ENCODE measurements at regions not wholly inside any gene's neighbourhood (a gene's known extent, or its start where the extent isn't known, plus 50 kb on each side); places are given as distances from the start of the nearest gene placed in this dataset.

GRCh38 chr7:81611040-81611439, 158.8 kb downstream of the HGF start:
- no peak for FAIRE-seq
- no peak overlapping the region; the same call in 1 of the 2 replicates for H2AFZ ChIP-seq (ENCODE audit: low read length)
- H3K36me3 ChIP-seq (ENCODE audit: control insufficient read depth in 2 of 4, insufficient read depth in 4 of 4, low read length in 3 of 4) = no peaks in the 10 kb centered on the region
- TF ChIP-seq NANOG (IDR thresholded peaks at IDR 0.05; ENCODE audit: insufficient read depth, low read depth, low read length, poor library complexity, severe bottlenecking) = no peak
- no peak for TF ChIP-seq KDM4A (IDR thresholded peaks at IDR 0.05; ENCODE audit: low read depth, low read length, severe bottlenecking)
- no peak for TF ChIP-seq CTBP2 (IDR thresholded peaks at IDR 0.05; ENCODE audit: borderline replicate concordance, insufficient read depth, insufficient read length, low read length)
- no peak for TF ChIP-seq CHD2 (IDR thresholded peaks at IDR 0.05; ENCODE audit: low read length)
- no peak for TF ChIP-seq SIN3A (conservative IDR thresholded peaks at IDR 0.05 in 1 of 2, IDR thresholded peaks at IDR 0.05 in 1 of 2; ENCODE audit: low read depth in 1 of 2, low read length in 2 of 2)
- TF ChIP-seq SP4 (IDR thresholded peaks at IDR 0.05; ENCODE audit: low read length) = no peak
- TF ChIP-seq CTCF (IDR thresholded peaks at IDR 0.05; ENCODE audit: control extremely low read depth in 1 of 3, insufficient read depth in 1 of 3, low read depth in 1 of 3, low read length in 3 of 3) = no peak
- no peak for TF ChIP-seq KDM5A (IDR thresholded peaks at IDR 0.05; ENCODE audit: low read length)
- TF ChIP-seq POU5F1 (IDR thresholded peaks at IDR 0.05; ENCODE audit: low read depth, low read length) = no peak
- no peak for TF ChIP-seq HDAC2 (IDR thresholded peaks at IDR 0.05; ENCODE audit: borderline replicate concordance in 1 of 2, low read depth in 2 of 2, low read length in 2 of 2)
- TF ChIP-seq SP2 (IDR thresholded peaks at IDR 0.05; ENCODE audit: low read length) = no peak
- TF ChIP-seq JUND (IDR thresholded peaks at IDR 0.05; ENCODE audit: low read length) = no peak

More at GRCh38 chr7:81611040-81611439, 158.8 kb downstream of the HGF start:
- no peak for DNase-seq (ENCODE audit: low read depth in 1 of 2, low spot score in 2 of 2)
- H3K27me3 ChIP-seq (replicated peaks in 1 of 4; ENCODE audit: control insufficient read depth in 3 of 4, extremely low read depth in 1 of 4, insufficient read depth in 3 of 4, low read length in 3 of 4) = no peaks in the 10 kb centered on the region
- no peak overlapping the region for H3K4me3 ChIP-seq (ENCODE audit: extremely low read depth in 1 of 4, insufficient read depth in 2 of 4, low read depth in 3 of 4, low read length in 4 of 4)
- no peaks in the 10 kb centered on the region for H4K20me1 ChIP-seq (replicated peaks in 1 of 2; ENCODE audit: control insufficient read depth in 1 of 2, insufficient read depth in 2 of 2, low read length in 2 of 2)
- no peaks in the 10 kb centered on the region; a peak in 1 of 7 replicates for H3K4me1 ChIP-seq (replicated peaks in 1 of 4; ENCODE audit: control insufficient read depth in 3 of 4, insufficient read depth in 4 of 4, low read length in 3 of 4)
- H2BK5ac ChIP-seq (ENCODE audit: low read depth, low read length) = no peak overlapping the region
- H3K79me1 ChIP-seq (ENCODE audit: low read depth, low read length) = no peaks in the 10 kb centered on the region
- no peak overlapping the region for H4K91ac ChIP-seq (replicated peaks; ENCODE audit: insufficient read length, low read length)
- no peak overlapping the region for H4K5ac ChIP-seq (ENCODE audit: insufficient read length, low read depth, low read length)
- 89% methylated on average over 27 of the region's 27 CpGs; no CpG with 5 or more reads in 1 of the 2 experiments for WGBS, 2 experiments (ENCODE audit: extremely low coverage in 1 of 2, insufficient coverage in 1 of 2, insufficient read length in 1 of 2, insufficient replicate concordance in 2 of 2, low coverage in 1 of 2, low lambda C conversion rate in 2 of 2, missing lambda C conversion rate in 1 of 2)
- H2AK5ac ChIP-seq (ENCODE audit: low read depth, low read length) = no peak overlapping the region
- no peaks in the 10 kb centered on the region for H3K9me3 ChIP-seq (ENCODE audit: insufficient read depth in 2 of 2, low read depth in 1 of 2, low read length in 1 of 2)
- H3K23ac ChIP-seq (ENCODE audit: insufficient read length) = no peak overlapping the region
- H3K14ac ChIP-seq (ENCODE audit: insufficient read length) = no peak overlapping the region
- H2BK15ac ChIP-seq (ENCODE audit: low read length) = no peak overlapping the region
- H3K4me2 ChIP-seq (ENCODE audit: insufficient read depth in 1 of 2, low read depth in 2 of 2, low read length in 2 of 2) = no peak overlapping the region
- no peak overlapping the region for H2BK12ac ChIP-seq (ENCODE audit: low read depth, low read length)
- H3K4ac ChIP-seq (replicated peaks; ENCODE audit: insufficient read length, low read depth, low read length) = no peak overlapping the region
- no peak overlapping the region for H4K8ac ChIP-seq (ENCODE audit: extremely low read depth, insufficient read depth, low read length)
- POLR2A ChIA-PET (ENCODE audit: partially characterized antibody) = no interaction called here
- no peak overlapping the region for H3K18ac ChIP-seq (ENCODE audit: extremely low read depth, low read length)
- no peak overlapping the region for H2BK120ac ChIP-seq (replicated peaks; ENCODE audit: low read depth, low read length)
- H3K9ac ChIP-seq (replicated peaks in 1 of 4; ENCODE audit: extremely low read depth in 1 of 4, low read depth in 3 of 4, low read length in 3 of 4) = no peak overlapping the region
- no peak overlapping the region for H3K27ac ChIP-seq (ENCODE audit: low read depth, low read length)
- CTCF ChIA-PET (ENCODE audit: partially characterized antibody) = no interaction called here
- no peak overlapping the region for H2BK20ac ChIP-seq (ENCODE audit: low read length)
- no peaks in the 10 kb centered on the region for H3K79me2 ChIP-seq (ENCODE audit: control insufficient read depth in 1 of 2, insufficient read depth in 2 of 2, low read length in 2 of 2)
- no peak overlapping the region for H3K56ac ChIP-seq (replicated peaks; ENCODE audit: insufficient read length, low read depth, low read length)
- no peaks in the 10 kb centered on the region for H3K23me2 ChIP-seq (ENCODE audit: low read depth, low read length)
